BLaER1 (cell line): ENCODE measurements at regions not wholly inside any gene's neighbourhood (a gene's known extent, or its start where the extent isn't known, plus 50 kb on each side); places are given as distances from the start of the nearest gene placed in this dataset.
"Not testable (repeated sequence)": the region's sequence is repeated elsewhere in the genome, so short reads cannot be mapped to it uniquely, and the experiment has no call there.

Source experiments
- H3K27ac ChIP-seq: shearing (Covaris generic); formaldehyde crosslinking; 2 replicates; pipeline ENCODE4 v1.8.1; 2022
- H3K27me3 ChIP-seq: shearing (Covaris generic); formaldehyde crosslinking; 2 replicates; pipeline ENCODE4 v1.8.1; 2022
- H3K36me3 ChIP-seq: shearing (Covaris generic); formaldehyde crosslinking; 2 replicates; pipeline ENCODE4 v1.8.1; 2022
- H3K4me1 ChIP-seq: shearing (Covaris generic); formaldehyde crosslinking; 2 replicates; pipeline ENCODE4 v1.8.1; 2022
- H3K4me2 ChIP-seq: shearing (Covaris generic); formaldehyde crosslinking; 2 replicates; pipeline ENCODE4 v1.8.1; 2022
- H3K4me3 ChIP-seq: shearing (Covaris generic); formaldehyde crosslinking; 2 replicates; pipeline ENCODE4 v1.8.1; 2022
- H3K9ac ChIP-seq: shearing (Covaris generic); formaldehyde crosslinking; 2 replicates; pipeline ENCODE4 v1.8.1; 2022
- H3K9me3 ChIP-seq: shearing (Covaris generic); formaldehyde crosslinking; 2 replicates; pipeline ENCODE4 v1.8.1; 2022
- H4K20me1 ChIP-seq: shearing (Covaris generic); formaldehyde crosslinking; 2 replicates; pipeline ENCODE4 v1.8.1; 2022
- Cebpa-rat ChIP-seq: shearing (Covaris generic); IDR thresholded peaks from 2 replicates; pipeline ENCODE4 v1.8.1; 2022

GRCh38 chr13:54424344-54424743 is 1395.7 kb downstream of the OLFM4 start:
- no peaks in the 10 kb centered on the region for H3K4me1 ChIP-seq
- no peak overlapping the region for H3K4me3 ChIP-seq
- H4K20me1 ChIP-seq: no peaks in the 10 kb centered on the region
- H3K4me2 ChIP-seq: no peak overlapping the region
- H3K27me3 ChIP-seq: no peaks in the 10 kb centered on the region
- H3K9ac ChIP-seq: no peak overlapping the region
- H3K36me3 ChIP-seq: no peaks in the 10 kb centered on the region
- no peak overlapping the region for H3K27ac ChIP-seq
- no peak for TF ChIP-seq Cebpa-rat
- no peaks in the 10 kb centered on the region for H3K9me3 ChIP-seq

- no peak overlapping the region for H3K4me3 ChIP-seq
- H3K9ac ChIP-seq: no peak overlapping the region
- H3K36me3 ChIP-seq: no peaks in the 10 kb centered on the region
- H3K4me2 ChIP-seq: no peak overlapping the region
- TF ChIP-seq Cebpa-rat: no peak
- no peaks in the 10 kb centered on the region for H3K4me1 ChIP-seq
- H3K27me3 ChIP-seq: no peaks in the 10 kb centered on the region
- no peaks in the 10 kb centered on the region for H4K20me1 ChIP-seq
- no peak overlapping the region for H3K27ac ChIP-seq
- H3K9me3 ChIP-seq: no peaks in the 10 kb centered on the region
Measured at GRCh38 chr13:54433493-54434206, 1405.0 kb downstream of the OLFM4 start.

DNA sequence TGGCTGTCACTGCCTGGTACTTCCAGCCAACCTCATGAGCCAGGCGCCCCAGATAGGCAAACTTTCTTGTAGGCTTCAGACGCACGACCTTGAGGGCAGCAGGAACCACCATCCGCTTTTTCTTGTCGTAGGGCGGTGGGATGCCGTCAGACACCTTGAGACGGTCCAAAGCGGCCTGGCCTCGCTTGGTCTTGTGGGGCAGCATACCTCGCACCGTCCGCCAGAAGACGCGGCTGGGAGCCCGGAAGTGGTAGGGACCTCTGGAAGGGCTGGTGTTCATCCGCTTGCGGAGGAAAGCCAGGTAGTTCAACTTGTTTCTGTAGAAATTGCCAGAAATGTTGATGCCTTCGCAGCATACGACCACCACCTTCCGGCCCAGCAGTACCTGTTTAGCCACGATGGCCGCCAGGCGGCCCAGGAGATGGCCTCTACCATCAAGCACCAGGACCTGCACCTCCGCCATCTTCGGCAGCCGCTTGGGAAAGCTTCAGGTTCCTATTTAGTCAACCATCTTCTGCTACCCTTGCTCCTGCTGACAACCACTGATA is 1412.3 kb downstream of the OLFM4 start:
- not testable (repeated sequence) for H3K9ac ChIP-seq, H3K4me3 ChIP-seq, H3K27me3 ChIP-seq, H4K20me1 ChIP-seq, H3K4me1 ChIP-seq, H3K36me3 ChIP-seq, H3K4me2 ChIP-seq, H3K9me3 ChIP-seq, H3K27ac ChIP-seq

- no peaks in the 10 kb centered on the region for H3K4me1 ChIP-seq
- no peak overlapping the region for H3K4me2 ChIP-seq
- no peaks in the 10 kb centered on the region for H3K27me3 ChIP-seq
- no peaks in the 10 kb centered on the region for H4K20me1 ChIP-seq
- no peaks in the 10 kb centered on the region for H3K36me3 ChIP-seq
- no peak overlapping the region for H3K9ac ChIP-seq
- no peak overlapping the region for H3K4me3 ChIP-seq
- H3K9me3 ChIP-seq: no peaks in the 10 kb centered on the region
- TF ChIP-seq Cebpa-rat: no peak
- no peak overlapping the region for H3K27ac ChIP-seq
Measured at GRCh38 chr13:54445453-54445852, 1416.8 kb downstream of the OLFM4 start.

- H3K9me3 ChIP-seq: no peaks in the 10 kb centered on the region
- TF ChIP-seq Cebpa-rat: no peak
- no peaks in the 10 kb centered on the region for H3K27me3 ChIP-seq
- no peak overlapping the region for H3K27ac ChIP-seq
- H4K20me1 ChIP-seq: no peaks in the 10 kb centered on the region
- no peaks in the 10 kb centered on the region for H3K4me1 ChIP-seq
- H3K9ac ChIP-seq: no peak overlapping the region
- no peak overlapping the region for H3K4me2 ChIP-seq
- no peak overlapping the region for H3K4me3 ChIP-seq
- H3K36me3 ChIP-seq: no peaks in the 10 kb centered on the region
Measured at GRCh38 chr13:54445865-54446264, 1417.3 kb downstream of the OLFM4 start.

DNA sequence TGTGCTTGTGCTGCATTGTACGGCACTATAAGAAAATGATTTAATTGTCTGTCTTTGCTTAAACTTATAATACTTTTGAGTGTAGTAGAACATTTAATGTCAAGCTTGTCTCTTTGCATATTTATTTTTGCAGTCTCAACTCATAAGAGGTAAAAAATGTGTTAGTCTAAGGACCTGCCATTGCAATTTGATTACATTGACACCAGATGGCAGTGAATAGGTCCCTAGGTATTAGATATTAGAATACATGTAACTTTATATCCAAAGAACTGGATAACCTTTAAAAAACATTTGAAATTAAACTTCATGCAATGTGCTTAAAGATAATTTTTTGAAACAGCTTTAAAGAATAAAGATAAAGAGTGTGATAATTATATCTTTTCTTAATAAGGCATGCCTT is 1421.3 kb downstream of the OLFM4 start:
- no peak overlapping the region for H3K27ac ChIP-seq
- H3K36me3 ChIP-seq: no peaks in the 10 kb centered on the region
- no peaks in the 10 kb centered on the region for H3K27me3 ChIP-seq
- H3K4me3 ChIP-seq: no peak overlapping the region
- no peak overlapping the region for H3K9ac ChIP-seq
- no peaks in the 10 kb centered on the region for H4K20me1 ChIP-seq
- H3K9me3 ChIP-seq: peaks cover 5% of the 10 kb centered on the region; the same call in 1 of the 2 replicates
- no peak overlapping the region for H3K4me2 ChIP-seq
- H3K4me1 ChIP-seq: no peaks in the 10 kb centered on the region
- no peak for TF ChIP-seq Cebpa-rat

DNA sequence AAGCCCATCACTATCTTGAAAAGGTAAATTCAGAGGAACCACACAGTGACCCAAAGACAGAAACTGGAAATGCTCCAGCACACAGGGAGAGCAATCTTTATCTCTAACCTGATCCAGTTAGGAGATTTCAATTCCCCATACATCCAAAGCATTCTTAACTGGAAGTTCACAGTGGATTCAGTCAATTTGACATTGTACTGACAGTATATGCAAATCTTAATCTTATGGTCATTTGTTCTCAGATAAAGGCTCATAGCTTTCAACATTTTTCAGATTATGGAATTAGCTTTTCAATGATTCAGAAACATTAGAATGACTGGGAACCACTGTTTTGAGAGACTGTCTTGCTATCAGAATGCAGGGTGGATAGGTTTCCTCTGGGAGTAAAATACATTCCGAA is 1455.6 kb downstream of the OLFM4 start:
- no peaks in the 10 kb centered on the region for H3K9me3 ChIP-seq
- H3K4me2 ChIP-seq: no peak overlapping the region
- H3K4me3 ChIP-seq: no peak overlapping the region
- H4K20me1 ChIP-seq: no peaks in the 10 kb centered on the region
- no peak overlapping the region for H3K9ac ChIP-seq
- no peaks in the 10 kb centered on the region for H3K27me3 ChIP-seq
- H3K4me1 ChIP-seq: no peaks in the 10 kb centered on the region
- H3K27ac ChIP-seq: no peak overlapping the region
- no peak for TF ChIP-seq Cebpa-rat
- H3K36me3 ChIP-seq: no peaks in the 10 kb centered on the region

DNA sequence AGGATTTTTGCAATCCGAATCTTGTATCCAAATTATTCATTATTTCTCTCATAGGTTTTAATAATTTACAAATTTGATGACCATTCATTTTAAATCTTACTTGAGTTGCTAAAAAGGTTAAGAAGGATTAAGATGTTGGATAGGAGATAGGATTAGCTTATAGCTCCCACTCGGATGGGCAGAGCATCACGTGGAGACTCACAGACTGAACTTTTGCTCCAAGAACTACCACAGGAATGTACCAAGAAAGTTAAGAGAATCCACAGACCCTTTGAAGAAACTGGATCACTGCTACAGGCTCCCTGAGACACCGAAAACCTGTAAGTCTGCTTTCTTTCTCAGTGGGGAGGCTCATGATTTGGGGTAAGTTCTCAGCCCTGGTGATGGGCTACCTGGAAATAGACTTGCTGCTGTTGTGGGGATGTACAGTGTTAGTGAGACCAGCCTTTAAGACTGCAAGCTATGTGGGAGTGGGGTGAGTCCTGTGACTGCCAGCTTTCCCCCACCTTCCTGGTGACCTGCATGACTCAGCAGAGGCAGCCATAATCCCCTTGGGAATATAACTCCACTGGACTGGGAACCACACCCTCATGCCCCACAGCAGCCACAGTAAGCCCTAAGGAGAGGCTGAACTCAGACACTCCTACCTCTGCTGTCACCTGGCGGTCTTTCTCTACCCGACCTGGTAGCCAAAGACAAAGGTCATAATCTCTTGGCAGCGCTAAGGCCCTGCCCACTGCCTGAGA is 1458.0 kb downstream of the OLFM4 start:
- Histone ChIP-seq H3K27ac (no peak overlapping the region), H3K36me3 (no peaks in the 10 kb centered on the region), H3K27me3 (no peaks in the 10 kb centered on the region), H3K9ac (no peak overlapping the region), H4K20me1 (no peaks in the 10 kb centered on the region), H3K4me2 (no peak overlapping the region), H3K9me3 (no peaks in the 10 kb centered on the region), H3K4me1 (no peaks in the 10 kb centered on the region), H3K4me3 (no peak overlapping the region)
- no peak for TF ChIP-seq Cebpa-rat

GRCh38 chr13:54489359-54489758 is 1460.7 kb downstream of the OLFM4 start:
- H3K9me3 ChIP-seq: no peaks in the 10 kb centered on the region
- no peak overlapping the region for H3K4me3 ChIP-seq
- no peak overlapping the region for H3K4me2 ChIP-seq
- TF ChIP-seq Cebpa-rat: no peak
- H4K20me1 ChIP-seq: no peaks in the 10 kb centered on the region
- no peaks in the 10 kb centered on the region for H3K4me1 ChIP-seq
- no peaks in the 10 kb centered on the region for H3K27me3 ChIP-seq
- H3K9ac ChIP-seq: no peak overlapping the region
- no peaks in the 10 kb centered on the region for H3K36me3 ChIP-seq
- no peak overlapping the region for H3K27ac ChIP-seq

- H3K4me3 ChIP-seq: no peak overlapping the region
- TF ChIP-seq Cebpa-rat: no peak
- H4K20me1 ChIP-seq: no peaks in the 10 kb centered on the region
- H3K4me1 ChIP-seq: no peaks in the 10 kb centered on the region
- H3K4me2 ChIP-seq: no peak overlapping the region
- no peaks in the 10 kb centered on the region for H3K9me3 ChIP-seq
- no peaks in the 10 kb centered on the region for H3K27me3 ChIP-seq
- H3K36me3 ChIP-seq: no peaks in the 10 kb centered on the region
- H3K9ac ChIP-seq: no peak overlapping the region
- H3K27ac ChIP-seq: no peak overlapping the region
Measured at GRCh38 chr13:54492995-54493394, 1464.4 kb downstream of the OLFM4 start.
